Uterus (tissue), 3 donors: ENCODE measurements at regions not wholly inside any gene's neighbourhood (a gene's known extent, or its start where the extent isn't known, plus 50 kb on each side); places are given as distances from the start of the nearest gene placed in this dataset.
A peak's percentile ranks its signal among the peaks of the same experiment; 100 is the strongest.
"Not testable (repeated sequence)": the region's sequence is repeated elsewhere in the genome, so short reads cannot be mapped to it uniquely, and the experiment has no call there.

Experiments
- DNase-seq, 2 donors: peaks; one replicate each; pipeline ENCODE4 v3.0.0-alpha.2; 2019 to 2020
- H3K27ac ChIP-seq, 2 donors: fragments of 200-600 bp; sonication (generic); 1 replicate in 1 of 2; 2 replicates in 1 of 2; pipeline ENCODE4 v1.5.1; 2016 to 2018
- H3K27me3 ChIP-seq, 2 donors: fragments of 200-600 bp; sonication (generic); one replicate each; pipeline ENCODE4 v1.5.1; 2018 to 2019; ENCODE audit warnings: control low read depth in 1 of 2
- H3K36me3 ChIP-seq, 2 donors: fragments of 200-600 bp; sonication (generic); one replicate each; pipeline ENCODE4 v1.5.1; 2019; ENCODE audit warnings: control low read depth in 1 of 2
- H3K4me1 ChIP-seq, 2 donors: fragments of 200-600 bp; sonication (generic); one replicate each; pipeline ENCODE4 v1.5.1; 2018 to 2019; ENCODE audit warnings: control low read depth in 1 of 2
- H3K4me3 ChIP-seq, 2 donors: fragments of 200-600 bp; sonication (generic); 1 replicate in 1 of 2; 2 replicates in 1 of 2; pipeline ENCODE4 v1.5.1; 2018 to 2019; ENCODE audit warnings: mild to moderate bottlenecking in 1 of 2
- H3K9me3 ChIP-seq, 2 donors: fragments of 200-600 bp; sonication (generic); one replicate each; pipeline ENCODE4 v1.5.1; 2019; ENCODE audit warnings: control low read depth in 1 of 2
- intact Hi-C: fragments of 100-400 bp; cut with DNase I; formaldehyde crosslinking; loops from one replicate; pipeline ENCODE4 v1.15.1; 2023; ENCODE audit warnings: low total_unique reads
- donor health status: DM: yes; HTN: yes; CAD: no.

GRCh38 chr11:71705086-71705737 is 122.5 kb upstream of the KRTAP5-11 start:
- H3K4me1 ChIP-seq, H3K27ac ChIP-seq, H3K27me3 ChIP-seq, intact Hi-C loops, H3K36me3 ChIP-seq, H3K9me3 ChIP-seq, H3K4me3 ChIP-seq, DNase-seq: not testable (repeated sequence)

DNA sequence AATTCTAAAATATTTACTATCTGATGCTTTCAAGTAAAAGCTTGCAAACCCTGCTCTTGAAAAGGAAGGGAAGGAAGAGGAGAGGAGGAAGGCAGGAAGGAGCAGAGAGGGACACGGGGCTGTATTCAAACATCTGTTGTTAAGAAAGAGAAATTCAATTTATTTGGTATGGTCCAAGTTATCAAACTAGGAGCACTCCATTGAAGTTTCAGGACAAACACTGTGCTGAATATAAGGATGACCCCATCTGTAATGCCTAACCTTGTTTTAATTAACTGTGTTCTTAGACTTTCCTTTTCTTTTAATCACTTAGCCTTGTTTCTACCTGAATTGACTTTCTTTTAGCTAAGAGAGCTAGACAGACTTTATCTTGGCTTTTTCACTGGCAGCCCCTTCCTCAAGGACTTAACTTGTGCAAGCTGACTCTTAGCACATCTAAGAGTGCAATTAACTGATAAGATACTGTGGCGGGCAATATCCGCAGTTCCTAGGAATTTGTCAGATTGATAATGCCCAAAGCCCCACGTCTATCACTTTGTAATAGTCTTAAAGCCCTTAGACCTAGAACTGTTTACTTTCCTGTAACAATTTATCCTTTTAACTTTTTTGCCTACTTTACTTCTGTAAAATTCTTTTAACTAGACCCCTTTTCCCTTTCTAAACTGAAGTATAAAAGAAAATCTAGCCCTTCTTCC is 123.2 kb upstream of the KRTAP5-11 start:
- H3K9me3 ChIP-seq, H3K27ac ChIP-seq, H3K27me3 ChIP-seq, H3K36me3 ChIP-seq, intact Hi-C loops, H3K4me1 ChIP-seq, H3K4me3 ChIP-seq, DNase-seq: not testable (repeated sequence)

GRCh38 chr11:71707083-71707482 is 124.4 kb upstream of the KRTAP5-11 start:
- H3K27me3 ChIP-seq, DNase-seq, H3K27ac ChIP-seq, H3K9me3 ChIP-seq, intact Hi-C loops, H3K4me1 ChIP-seq, H3K36me3 ChIP-seq, H3K4me3 ChIP-seq: not testable (repeated sequence)

DNA sequence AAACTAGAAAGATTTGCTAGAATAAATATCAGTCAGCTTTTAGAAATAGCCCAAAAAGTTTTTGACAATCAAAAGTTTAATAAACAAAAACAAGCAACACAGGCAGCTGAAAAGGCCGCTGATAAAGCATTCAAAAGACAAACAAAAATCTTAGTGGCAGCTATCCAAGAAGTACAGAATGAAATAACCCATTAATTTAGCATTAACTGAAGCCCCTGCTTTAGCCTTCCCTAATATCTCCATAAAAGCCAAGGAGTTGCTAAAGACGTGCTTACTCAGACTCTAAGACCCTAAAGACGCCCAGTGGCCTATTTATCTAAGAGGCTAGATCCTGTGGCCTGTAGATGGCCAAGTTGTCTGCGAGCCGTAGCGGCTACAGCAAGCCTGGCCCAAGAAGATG is 123.5 kb upstream of the DEFB108B start:
- DNase-seq: not testable (repeated sequence)

GRCh38 chr11:71710171-71710671 is 122.8 kb upstream of the DEFB108B start:
- DNase-seq: peak in 1 of 2 donors; percentile 23
- intact Hi-C loops, H3K27me3 ChIP-seq, H3K27ac ChIP-seq, H3K4me3 ChIP-seq, H3K36me3 ChIP-seq, H3K4me1 ChIP-seq, H3K9me3 ChIP-seq: not testable (repeated sequence)

More for the DNA sequence above, 123.5 kb upstream of the DEFB108B start:
- H3K4me1 ChIP-seq, intact Hi-C loops, H3K27ac ChIP-seq, H3K27me3 ChIP-seq, H3K4me3 ChIP-seq, H3K36me3 ChIP-seq, H3K9me3 ChIP-seq: not testable (repeated sequence)

GRCh38 chr11:71710701-71711385 is 122.2 kb upstream of the DEFB108B start:
- H3K4me1 ChIP-seq, H3K4me3 ChIP-seq, H3K27me3 ChIP-seq, H3K36me3 ChIP-seq, H3K9me3 ChIP-seq, H3K27ac ChIP-seq, DNase-seq, intact Hi-C loops: not testable (repeated sequence)

GRCh38 chr11:71712350-71712749 is 120.7 kb upstream of the DEFB108B start:
- H3K9me3 ChIP-seq, DNase-seq, H3K36me3 ChIP-seq, H3K4me3 ChIP-seq, H3K27ac ChIP-seq, intact Hi-C loops, H3K4me1 ChIP-seq, H3K27me3 ChIP-seq: not testable (repeated sequence)

- H3K27me3 ChIP-seq, intact Hi-C loops, H3K4me1 ChIP-seq, H3K36me3 ChIP-seq, H3K4me3 ChIP-seq, DNase-seq, H3K9me3 ChIP-seq, H3K27ac ChIP-seq: not testable (repeated sequence)
Observed at GRCh38 chr11:71712846-71713245, 120.2 kb upstream of the DEFB108B start.

- intact Hi-C loops, H3K9me3 ChIP-seq, H3K36me3 ChIP-seq, DNase-seq, H3K4me3 ChIP-seq, H3K27ac ChIP-seq, H3K27me3 ChIP-seq, H3K4me1 ChIP-seq: not testable (repeated sequence)
Observed at GRCh38 chr11:71714510-71714909, 118.5 kb upstream of the DEFB108B start.

DNA sequence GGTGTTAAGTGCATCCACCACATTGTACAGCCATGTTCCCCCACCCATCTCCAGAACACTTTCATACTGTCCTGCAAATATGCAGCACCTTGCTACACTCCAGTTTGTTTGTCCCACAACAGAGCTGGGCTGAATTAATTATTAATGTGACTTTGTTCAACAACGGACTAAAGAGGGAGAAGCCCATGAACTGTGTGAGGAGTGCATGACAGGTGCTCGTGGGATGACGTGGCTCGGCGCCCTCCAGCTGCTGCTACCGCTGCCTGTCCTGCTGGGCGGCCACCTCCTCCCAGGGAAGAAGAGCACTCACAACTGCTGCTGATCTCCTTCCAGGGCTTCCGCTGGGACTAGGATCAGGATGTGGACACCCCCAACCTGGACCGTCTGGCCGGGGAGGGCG is 111.2 kb upstream of the DEFB108B start:
- H3K36me3 ChIP-seq, H3K27me3 ChIP-seq, DNase-seq, H3K9me3 ChIP-seq, H3K4me3 ChIP-seq, H3K4me1 ChIP-seq, H3K27ac ChIP-seq, intact Hi-C loops: not testable (repeated sequence)

GRCh38 chr11:71723991-71724390 is 109.0 kb upstream of the DEFB108B start:
- H3K4me3 ChIP-seq, DNase-seq, H3K36me3 ChIP-seq, H3K4me1 ChIP-seq, H3K27ac ChIP-seq, H3K27me3 ChIP-seq, intact Hi-C loops, H3K9me3 ChIP-seq: not testable (repeated sequence)

GRCh38 chr11:71730748-71731147 is 102.3 kb upstream of the DEFB108B start:
- H3K36me3 ChIP-seq, intact Hi-C loops, H3K27me3 ChIP-seq, DNase-seq, H3K9me3 ChIP-seq, H3K27ac ChIP-seq, H3K4me1 ChIP-seq, H3K4me3 ChIP-seq: not testable (repeated sequence)

DNA sequence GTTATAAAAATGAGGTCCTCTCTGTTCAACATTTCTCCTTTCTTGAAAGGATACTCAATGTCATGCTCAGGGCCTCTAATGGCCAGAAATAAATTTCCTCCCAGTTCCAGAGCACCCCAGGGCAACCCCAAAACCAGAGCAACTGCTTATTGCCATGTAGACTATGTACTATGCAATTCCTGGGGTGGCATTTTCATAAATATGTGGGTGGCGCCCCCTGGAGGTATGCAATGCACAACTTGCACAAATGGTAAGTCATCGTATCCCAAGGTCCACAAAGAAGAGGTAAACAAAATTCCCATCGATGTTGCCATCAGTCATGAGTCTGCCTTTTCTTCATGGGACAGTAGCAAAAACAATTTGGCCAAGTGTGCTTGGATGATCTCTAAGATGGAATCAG is 98.6 kb upstream of the DEFB108B start:
- H3K4me3 ChIP-seq, H3K4me1 ChIP-seq, H3K27me3 ChIP-seq, H3K36me3 ChIP-seq, intact Hi-C loops, H3K27ac ChIP-seq, DNase-seq, H3K9me3 ChIP-seq: not testable (repeated sequence)
